ENCODE measurements at regions not wholly inside any gene's neighbourhood (a gene's known extent, or its start where the extent isn't known, plus 50 kb on each side); places are given as distances from the start of the nearest gene placed in this dataset.

GRCh38 chr10:121084675-121085070 is 233.5 kb downstream of the WDR11 start:
- peak overlapping the region in 2 of 5 donors; percentile 36 to 65 for H3K27ac ChIP-seq
- WGBS, 4 donors = 84 to 87% (median 85%) methylated on average over 7 of the region's 7 CpGs
- intact Hi-C loops (cut with DNase I) = no loop called here
- TF ChIP-seq POLR2A (IDR thresholded peaks at IDR 0.05) (no peak), CTCF (IDR thresholded peaks at IDR 0.05) (no peak)
- no peak overlapping the region for H3K4me3 ChIP-seq
- H3K27me3 ChIP-seq = no peaks in the 10 kb centered on the region
- H3K9me3 ChIP-seq (replicated peaks in 1 of 3) = no peaks in the 10 kb centered on the region
- H3K36me3 ChIP-seq (replicated peaks in 1 of 2) = no peaks in the 10 kb centered on the region
- DNase-seq = no peak
- peaks cover 11 to 34% of the 10 kb centered on the region in 2 donors for H3K4me1 ChIP-seq (replicated peaks in 1 of 2)

- H3K4me3 ChIP-seq = no peak overlapping the region
- DNase-seq = no peak
- intact Hi-C loops (cut with DNase I) = no loop called here
- H3K4me1 ChIP-seq (replicated peaks in 1 of 2) = peaks cover 11 to 34% of the 10 kb centered on the region in 2 donors
- no peaks in the 10 kb centered on the region for H3K27me3 ChIP-seq
- H3K36me3 ChIP-seq (replicated peaks in 1 of 2) = no peaks in the 10 kb centered on the region
- no peak overlapping the region for H3K27ac ChIP-seq
- no peak for TF ChIP-seq CTCF (IDR thresholded peaks at IDR 0.05)
- TF ChIP-seq POLR2A (IDR thresholded peaks at IDR 0.05) = no peak
- 77 to 82% (median 80%) methylated on average over 6 of the region's 6 CpGs for WGBS, 4 donors
- H3K9me3 ChIP-seq (replicated peaks in 1 of 3) = no peaks in the 10 kb centered on the region
Measured at GRCh38 chr10:121085367-121085766, 234.2 kb downstream of the WDR11 start.

- Histone ChIP-seq H3K36me3 (replicated peaks in 1 of 2) (no peaks in the 10 kb centered on the region), H3K27me3 (no peaks in the 10 kb centered on the region), H3K27ac (peak overlapping the region; percentile 45 to 79 (median 67)), H3K4me1 (replicated peaks in 1 of 2) (peaks cover 11 to 39% of the 10 kb centered on the region in 2 donors), H3K9me3 (replicated peaks in 1 of 3) (no peaks in the 10 kb centered on the region), H3K4me3 (no peak overlapping the region)
- 19 to 52% (median 26%) methylated on average over 5 to 9 of the region's 9 CpGs for WGBS, 4 donors
- no peak for TF ChIP-seq CTCF (IDR thresholded peaks at IDR 0.05)
- TF ChIP-seq POLR2A (IDR thresholded peaks at IDR 0.05) = no peak
- peak; percentile 63 to 81 (median 71) for DNase-seq
- intact Hi-C loops (cut with DNase I) = no loop called here
Measured at GRCh38 chr10:121087129-121087528, 236.0 kb downstream of the WDR11 start.

- Histone ChIP-seq H3K36me3 (replicated peaks in 1 of 2) (no peaks in the 10 kb centered on the region), H3K27me3 (no peaks in the 10 kb centered on the region), H3K9me3 (replicated peaks in 1 of 3) (no peaks in the 10 kb centered on the region), H3K27ac (peak overlapping the region in 2 of 5 donors; percentile 68 to 79), H3K4me3 (no peak overlapping the region), H3K4me1 (replicated peaks in 1 of 2) (peaks cover 17 to 45% of the 10 kb centered on the region in 2 donors)
- WGBS, 4 donors = 86 to 93% (median 91%) methylated on average over 4 of the region's 4 CpGs
- TF ChIP-seq POLR2A (IDR thresholded peaks at IDR 0.05) (no peak), CTCF (IDR thresholded peaks at IDR 0.05) (no peak)
- intact Hi-C loops (cut with DNase I) = no loop called here
- DNase-seq = no peak
Measured at GRCh38 chr10:121087688-121088087, 236.5 kb downstream of the WDR11 start.
